ENCODE measurements at regions not wholly inside any gene's neighbourhood (a gene's known extent, or its start where the extent isn't known, plus 50 kb on each side); places are given as distances from the start of the nearest gene placed in this dataset.

- Histone ChIP-seq H3K27me3 (ENCODE audit: control insufficient read depth in 2 of 2, insufficient read depth in 1 of 2, low read length in 1 of 2) (no peaks in the 10 kb centered on the region), H3K4me3 (ENCODE audit: low read length in 2 of 2) (no peak overlapping the region), H3K27ac (ENCODE audit: low read depth in 1 of 2, low read length in 1 of 2) (no peak overlapping the region)
Measured at GRCh38 chr2:180368881-180369280, 361.8 kb upstream of the CWC22 start.

DNA sequence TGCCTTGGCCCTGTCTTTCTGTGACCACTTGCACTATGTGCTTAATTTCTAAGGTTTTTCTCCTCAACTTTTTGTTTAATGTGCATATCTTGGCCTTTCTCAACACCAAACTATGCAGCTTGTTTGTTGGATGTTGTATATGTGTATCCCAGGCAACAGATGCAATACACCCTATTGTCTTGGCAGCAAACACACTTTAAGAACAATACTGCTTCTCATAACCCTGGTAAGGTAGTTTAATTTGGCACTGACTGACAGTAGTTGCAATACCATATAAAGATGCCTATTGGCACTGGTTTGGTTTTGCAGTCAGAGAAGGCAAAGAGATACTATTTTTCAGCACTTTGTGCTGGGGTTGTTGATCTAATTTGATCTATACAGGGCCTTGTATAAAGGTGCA lies 360.7 kb upstream of the CWC22 start:
- H3K36me3 ChIP-seq (ENCODE audit: control insufficient read depth in 2 of 2, insufficient read depth in 2 of 2, low read length in 1 of 2): no peaks in the 10 kb centered on the region
- H3K27ac ChIP-seq (ENCODE audit: low read depth in 1 of 2, low read length in 1 of 2): no peak overlapping the region
- H3K4me1 ChIP-seq (ENCODE audit: control insufficient read depth in 2 of 2, insufficient read depth in 2 of 2, low read length in 2 of 2): no peaks in the 10 kb centered on the region
- no peaks in the 10 kb centered on the region for H3K9me3 ChIP-seq (ENCODE audit: control insufficient read depth in 2 of 2, insufficient read depth in 1 of 2, low read length in 1 of 2)
- H3K27me3 ChIP-seq (ENCODE audit: control insufficient read depth in 2 of 2, insufficient read depth in 1 of 2, low read length in 1 of 2): no peaks in the 10 kb centered on the region
- DNase-seq (ENCODE audit: low read depth in 6 of 9, low spot score in 9 of 9): no peak
- H3K4me3 ChIP-seq (ENCODE audit: low read length in 2 of 2): no peak overlapping the region

More at GRCh38 chr2:180368881-180369280, 361.8 kb upstream of the CWC22 start:
- Histone ChIP-seq H3K36me3 (ENCODE audit: control insufficient read depth in 2 of 2, insufficient read depth in 2 of 2, low read length in 1 of 2) (no peaks in the 10 kb centered on the region), H3K4me1 (ENCODE audit: control insufficient read depth in 2 of 2, insufficient read depth in 2 of 2, low read length in 2 of 2) (no peaks in the 10 kb centered on the region), H3K9me3 (ENCODE audit: control insufficient read depth in 2 of 2, insufficient read depth in 1 of 2, low read length in 1 of 2) (no peaks in the 10 kb centered on the region)
- DNase-seq (ENCODE audit: low read depth in 6 of 9, low spot score in 9 of 9): no peak
- 77% methylated on average over 2 of the region's 2 CpGs for WGBS

DNA sequence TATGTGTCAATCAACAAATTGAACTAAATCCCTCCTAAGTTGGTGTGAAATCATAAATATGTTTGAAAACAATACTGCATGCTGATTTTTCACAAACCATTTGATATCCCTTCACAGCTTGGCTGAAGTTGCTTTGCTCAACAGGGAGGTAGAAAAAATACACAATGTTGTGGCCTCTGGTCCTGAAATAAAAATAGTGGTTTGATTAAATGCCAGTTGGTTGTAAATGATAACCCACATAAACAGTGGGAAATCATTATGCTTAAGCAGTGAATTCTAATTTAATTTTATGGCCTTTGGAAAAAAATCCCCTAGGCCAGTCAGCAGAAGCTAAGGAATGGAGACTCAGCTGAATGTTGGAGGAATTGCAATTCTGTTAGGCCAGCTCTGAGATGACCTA lies 359.4 kb upstream of the CWC22 start:
- DNase-seq (ENCODE audit: low read depth in 6 of 9, low spot score in 9 of 9): no peak
- no peaks in the 10 kb centered on the region for H3K27me3 ChIP-seq (ENCODE audit: control insufficient read depth in 2 of 2, insufficient read depth in 1 of 2, low read length in 1 of 2)
- H3K36me3 ChIP-seq (ENCODE audit: control insufficient read depth in 2 of 2, insufficient read depth in 2 of 2, low read length in 1 of 2): no peaks in the 10 kb centered on the region
- no peaks in the 10 kb centered on the region for H3K9me3 ChIP-seq (ENCODE audit: control insufficient read depth in 2 of 2, insufficient read depth in 1 of 2, low read length in 1 of 2)
- no peak overlapping the region for H3K4me3 ChIP-seq (ENCODE audit: low read length in 2 of 2)
- H3K27ac ChIP-seq (ENCODE audit: low read depth in 1 of 2, low read length in 1 of 2): no peak overlapping the region
- H3K4me1 ChIP-seq (ENCODE audit: control insufficient read depth in 2 of 2, insufficient read depth in 2 of 2, low read length in 2 of 2): no peaks in the 10 kb centered on the region

GRCh38 chr2:180364719-180365118 lies 357.6 kb upstream of the CWC22 start:
- no peak overlapping the region for H3K4me3 ChIP-seq (ENCODE audit: low read length in 2 of 2)
- no peaks in the 10 kb centered on the region for H3K27me3 ChIP-seq (ENCODE audit: control insufficient read depth in 2 of 2, insufficient read depth in 1 of 2, low read length in 1 of 2)
- DNase-seq (ENCODE audit: low read depth in 6 of 9, low spot score in 9 of 9): no peak
- H3K4me1 ChIP-seq (ENCODE audit: control insufficient read depth in 2 of 2, insufficient read depth in 2 of 2, low read length in 2 of 2): no peaks in the 10 kb centered on the region
- no peaks in the 10 kb centered on the region for H3K9me3 ChIP-seq (ENCODE audit: control insufficient read depth in 2 of 2, insufficient read depth in 1 of 2, low read length in 1 of 2)
- 95% methylated on average over 2 of the region's 2 CpGs for WGBS
- no peak overlapping the region for H3K27ac ChIP-seq (ENCODE audit: low read depth in 1 of 2, low read length in 1 of 2)
- no peaks in the 10 kb centered on the region for H3K36me3 ChIP-seq (ENCODE audit: control insufficient read depth in 2 of 2, insufficient read depth in 2 of 2, low read length in 1 of 2)

- 82% methylated on average over 2 of the region's 2 CpGs for WGBS
- no peak overlapping the region for H3K27ac ChIP-seq (ENCODE audit: low read depth in 1 of 2, low read length in 1 of 2)
Measured at GRCh38 chr2:180360283-180360618, 353.2 kb upstream of the CWC22 start.

GRCh38 chr2:180359522-180360282 lies 352.6 kb upstream of the CWC22 start:
- WGBS: 95% methylated on average over 1 of the region's 1 CpG
- peak in 1 of 9 donors; percentile 9 for DNase-seq (ENCODE audit: low read depth in 6 of 9, low spot score in 9 of 9)
- no peaks in the 10 kb centered on the region for H3K4me1 ChIP-seq (ENCODE audit: control insufficient read depth in 2 of 2, insufficient read depth in 2 of 2, low read length in 2 of 2)
- no peaks in the 10 kb centered on the region for H3K27me3 ChIP-seq (ENCODE audit: control insufficient read depth in 2 of 2, insufficient read depth in 1 of 2, low read length in 1 of 2)
- no peak overlapping the region for H3K27ac ChIP-seq (ENCODE audit: low read depth in 1 of 2, low read length in 1 of 2)
- H3K9me3 ChIP-seq (ENCODE audit: control insufficient read depth in 2 of 2, insufficient read depth in 1 of 2, low read length in 1 of 2): no peaks in the 10 kb centered on the region
- H3K4me3 ChIP-seq (ENCODE audit: low read length in 2 of 2): no peak overlapping the region
- H3K36me3 ChIP-seq (ENCODE audit: control insufficient read depth in 2 of 2, insufficient read depth in 2 of 2, low read length in 1 of 2): no peaks in the 10 kb centered on the region

More at GRCh38 chr2:180360283-180360618, 353.2 kb upstream of the CWC22 start:
- no peaks in the 10 kb centered on the region for H3K36me3 ChIP-seq (ENCODE audit: control insufficient read depth in 2 of 2, insufficient read depth in 2 of 2, low read length in 1 of 2)
- H3K4me1 ChIP-seq (ENCODE audit: control insufficient read depth in 2 of 2, insufficient read depth in 2 of 2, low read length in 2 of 2): no peaks in the 10 kb centered on the region
- no peak for DNase-seq (ENCODE audit: low read depth in 6 of 9, low spot score in 9 of 9)
- no peaks in the 10 kb centered on the region for H3K9me3 ChIP-seq (ENCODE audit: control insufficient read depth in 2 of 2, insufficient read depth in 1 of 2, low read length in 1 of 2)
- H3K4me3 ChIP-seq (ENCODE audit: low read length in 2 of 2): no peak overlapping the region
- H3K27me3 ChIP-seq (ENCODE audit: control insufficient read depth in 2 of 2, insufficient read depth in 1 of 2, low read length in 1 of 2): no peaks in the 10 kb centered on the region

DNA sequence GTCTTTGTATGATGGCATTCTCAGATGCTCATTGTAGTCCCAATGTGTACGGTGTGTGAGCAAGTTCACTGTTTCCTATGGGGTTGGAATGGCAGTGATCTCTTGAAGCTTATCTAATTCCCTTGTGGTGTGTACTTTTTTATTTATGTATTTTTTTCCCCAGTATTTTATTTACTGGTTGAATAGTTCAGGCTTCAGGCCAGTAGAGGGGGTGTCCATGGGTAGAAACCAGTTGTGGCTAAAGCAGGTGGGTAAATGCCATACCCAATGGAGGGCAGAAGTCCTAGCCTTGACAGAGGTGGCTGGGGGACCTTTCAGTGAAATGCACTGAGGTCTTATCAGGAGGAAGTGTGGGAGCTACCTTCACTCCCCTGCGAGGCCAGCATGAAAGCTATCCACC lies 351.4 kb upstream of the CWC22 start:
- Histone ChIP-seq H3K36me3 (ENCODE audit: control insufficient read depth in 2 of 2, insufficient read depth in 2 of 2, low read length in 1 of 2) (no peaks in the 10 kb centered on the region), H3K27ac (ENCODE audit: low read depth in 1 of 2, low read length in 1 of 2) (no peak overlapping the region), H3K27me3 (ENCODE audit: control insufficient read depth in 2 of 2, insufficient read depth in 1 of 2, low read length in 1 of 2) (no peaks in the 10 kb centered on the region), H3K4me1 (ENCODE audit: control insufficient read depth in 2 of 2, insufficient read depth in 2 of 2, low read length in 2 of 2) (no peaks in the 10 kb centered on the region), H3K9me3 (ENCODE audit: control insufficient read depth in 2 of 2, insufficient read depth in 1 of 2, low read length in 1 of 2) (no peaks in the 10 kb centered on the region), H3K4me3 (ENCODE audit: low read length in 2 of 2) (no peak overlapping the region)
- 92% methylated on average over 2 of the region's 2 CpGs for WGBS
- DNase-seq (ENCODE audit: low read depth in 6 of 9, low spot score in 9 of 9): no peak

DNA sequence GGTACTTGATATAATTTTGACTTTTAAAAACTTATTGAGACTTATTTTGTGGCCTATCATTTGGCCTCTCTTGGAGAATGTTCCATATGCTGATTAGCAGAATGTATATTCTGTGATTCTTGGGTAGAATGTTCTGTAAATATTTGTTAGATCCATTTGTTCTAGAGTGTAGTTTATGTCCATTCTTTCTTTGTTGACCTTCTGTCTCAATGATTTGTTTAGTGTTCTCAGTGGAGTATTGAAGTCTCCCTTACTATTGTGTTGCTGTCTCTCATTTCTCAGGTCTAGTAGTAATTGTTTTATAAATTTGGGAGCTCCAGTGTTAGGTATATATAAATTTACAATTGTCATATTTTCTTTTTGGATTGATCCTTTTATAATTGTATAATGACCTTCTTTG lies 349.6 kb upstream of the CWC22 start:
- Histone ChIP-seq H3K4me3 (ENCODE audit: low read length in 2 of 2) (no peak overlapping the region), H3K9me3 (ENCODE audit: control insufficient read depth in 2 of 2, insufficient read depth in 1 of 2, low read length in 1 of 2) (no peaks in the 10 kb centered on the region), H3K4me1 (ENCODE audit: control insufficient read depth in 2 of 2, insufficient read depth in 2 of 2, low read length in 2 of 2) (no peaks in the 10 kb centered on the region), H3K27ac (ENCODE audit: low read depth in 1 of 2, low read length in 1 of 2) (no peak overlapping the region), H3K27me3 (ENCODE audit: control insufficient read depth in 2 of 2, insufficient read depth in 1 of 2, low read length in 1 of 2) (no peaks in the 10 kb centered on the region), H3K36me3 (ENCODE audit: control insufficient read depth in 2 of 2, insufficient read depth in 2 of 2, low read length in 1 of 2) (no peaks in the 10 kb centered on the region)
- no peak for DNase-seq (ENCODE audit: low read depth in 6 of 9, low spot score in 9 of 9)

GRCh38 chr2:180352620-180353019 lies 345.5 kb upstream of the CWC22 start:
- Histone ChIP-seq H3K27me3 (ENCODE audit: control insufficient read depth in 2 of 2, insufficient read depth in 1 of 2, low read length in 1 of 2) (no peaks in the 10 kb centered on the region), H3K4me3 (ENCODE audit: low read length in 2 of 2) (no peak overlapping the region), H3K27ac (ENCODE audit: low read depth in 1 of 2, low read length in 1 of 2) (no peak overlapping the region), H3K9me3 (ENCODE audit: control insufficient read depth in 2 of 2, insufficient read depth in 1 of 2, low read length in 1 of 2) (no peaks in the 10 kb centered on the region), H3K36me3 (ENCODE audit: control insufficient read depth in 2 of 2, insufficient read depth in 2 of 2, low read length in 1 of 2) (no peaks in the 10 kb centered on the region), H3K4me1 (ENCODE audit: control insufficient read depth in 2 of 2, insufficient read depth in 2 of 2, low read length in 2 of 2) (no peaks in the 10 kb centered on the region)
- WGBS: 73% methylated on average over 1 of the region's 1 CpG
- no peak for DNase-seq (ENCODE audit: low read depth in 6 of 9, low spot score in 9 of 9)

GRCh38 chr2:180349809-180350208 lies 342.7 kb upstream of the CWC22 start:
- Histone ChIP-seq H3K27me3 (ENCODE audit: control insufficient read depth in 2 of 2, insufficient read depth in 1 of 2, low read length in 1 of 2) (no peaks in the 10 kb centered on the region), H3K4me1 (ENCODE audit: control insufficient read depth in 2 of 2, insufficient read depth in 2 of 2, low read length in 2 of 2) (no peaks in the 10 kb centered on the region), H3K4me3 (ENCODE audit: low read length in 2 of 2) (no peak overlapping the region), H3K27ac (ENCODE audit: low read depth in 1 of 2, low read length in 1 of 2) (no peak overlapping the region), H3K36me3 (ENCODE audit: control insufficient read depth in 2 of 2, insufficient read depth in 2 of 2, low read length in 1 of 2) (no peaks in the 10 kb centered on the region), H3K9me3 (ENCODE audit: control insufficient read depth in 2 of 2, insufficient read depth in 1 of 2, low read length in 1 of 2) (no peaks in the 10 kb centered on the region)
- WGBS: 99% methylated on average over 2 of the region's 2 CpGs
- DNase-seq (ENCODE audit: low read depth in 6 of 9, low spot score in 9 of 9): no peak
